IPS-11a (cell line): ENCODE measurements at regions not wholly inside any gene's neighbourhood (a gene's known extent, or its start where the extent isn't known, plus 50 kb on each side); places are given as distances from the start of the nearest gene placed in this dataset.
"Not testable (repeated sequence)": the region's sequence is repeated elsewhere in the genome, so short reads cannot be mapped to it uniquely, and the experiment has no call there.

Experiments used
- H3K4me3 ChIP-seq: one replicate; pipeline ENCODE4 v1.5.1; 2013; ENCODE audit warnings: low read depth, low read length, control low read depth

GRCh38 chr1:238326479-238326878 lies 435.8 kb upstream of the ZP4 start:
- not testable (repeated sequence) for H3K4me3 ChIP-seq

GRCh38 chr1:238324211-238324864 lies 433.6 kb upstream of the ZP4 start:
- no peak overlapping the region for H3K4me3 ChIP-seq

GRCh38 chr1:238323490-238323889 lies 432.8 kb upstream of the ZP4 start:
- no peak overlapping the region for H3K4me3 ChIP-seq

- no peak overlapping the region for H3K4me3 ChIP-seq
Measured at GRCh38 chr1:238319957-238320356, 429.2 kb upstream of the ZP4 start.

- H3K4me3 ChIP-seq: no peak overlapping the region
Measured at GRCh38 chr1:238318294-238319110, 427.8 kb upstream of the ZP4 start.

DNA sequence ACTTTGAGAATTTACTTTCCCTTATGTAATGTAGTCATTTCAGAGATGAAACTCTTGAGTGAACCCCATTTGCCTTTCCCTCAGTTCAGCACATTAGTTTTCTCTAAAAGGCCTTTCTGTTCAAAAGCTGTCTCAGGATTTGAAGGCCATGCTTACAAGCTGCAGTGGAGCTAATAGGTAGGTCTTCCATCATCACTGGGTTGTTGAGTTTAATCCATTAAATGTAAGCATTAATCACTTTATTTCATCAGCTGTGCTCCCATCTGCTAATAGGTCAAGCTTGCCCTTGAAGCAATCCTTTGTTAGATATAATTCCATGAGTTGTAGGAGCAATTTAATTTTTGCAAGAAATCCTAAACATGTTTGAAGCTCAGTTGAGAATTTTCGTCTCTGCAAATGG lies 422.2 kb upstream of the ZP4 start:
- no peak overlapping the region for H3K4me3 ChIP-seq

DNA sequence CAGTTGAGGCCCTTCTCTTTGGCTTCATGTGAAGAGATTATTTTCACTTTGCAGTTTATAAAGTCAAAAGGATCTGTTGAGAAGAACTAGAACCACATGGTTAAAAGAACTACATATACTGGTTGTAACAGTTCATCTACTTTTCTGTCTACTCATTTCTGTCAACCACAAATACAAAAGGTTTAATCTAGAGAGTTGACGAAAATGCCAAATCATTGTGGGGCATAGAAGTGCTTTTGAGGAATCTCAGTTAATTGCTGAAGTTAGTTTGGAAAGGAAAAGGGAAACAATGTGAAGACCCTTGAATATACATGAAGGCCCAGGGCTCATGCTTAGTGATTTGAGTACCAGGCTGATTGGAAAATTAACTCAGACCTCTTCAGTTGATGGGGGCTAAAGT lies 415.7 kb upstream of the ZP4 start:
- no peak overlapping the region for H3K4me3 ChIP-seq

GRCh38 chr1:238302646-238303045 lies 411.9 kb upstream of the ZP4 start:
- H3K4me3 ChIP-seq: no peak overlapping the region

- no peak overlapping the region for H3K4me3 ChIP-seq
Measured at GRCh38 chr1:238296371-238296770, 405.6 kb upstream of the ZP4 start.

DNA sequence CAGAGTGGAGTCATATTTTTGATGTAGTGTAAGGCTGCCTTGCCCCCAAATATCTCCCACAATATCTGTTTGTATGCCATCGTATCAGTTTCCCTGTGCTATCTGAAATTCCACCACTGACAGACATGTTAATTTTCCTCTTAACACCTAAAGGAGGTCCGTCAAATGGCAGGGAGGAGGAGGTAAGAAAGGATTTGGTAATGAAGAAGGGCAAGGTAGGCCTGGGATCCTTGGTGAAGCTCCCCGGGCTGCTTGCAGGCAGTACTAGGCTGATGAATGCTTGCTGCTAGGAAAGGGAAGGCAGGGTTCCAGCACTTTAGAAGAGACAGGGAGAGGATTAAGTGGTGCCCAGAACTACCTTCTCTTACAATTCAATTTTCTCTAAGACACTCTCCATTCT lies 402.4 kb upstream of the ZP4 start:
- no peak overlapping the region for H3K4me3 ChIP-seq

GRCh38 chr1:238281418-238281817 lies 390.7 kb upstream of the ZP4 start:
- H3K4me3 ChIP-seq: no peak overlapping the region

DNA sequence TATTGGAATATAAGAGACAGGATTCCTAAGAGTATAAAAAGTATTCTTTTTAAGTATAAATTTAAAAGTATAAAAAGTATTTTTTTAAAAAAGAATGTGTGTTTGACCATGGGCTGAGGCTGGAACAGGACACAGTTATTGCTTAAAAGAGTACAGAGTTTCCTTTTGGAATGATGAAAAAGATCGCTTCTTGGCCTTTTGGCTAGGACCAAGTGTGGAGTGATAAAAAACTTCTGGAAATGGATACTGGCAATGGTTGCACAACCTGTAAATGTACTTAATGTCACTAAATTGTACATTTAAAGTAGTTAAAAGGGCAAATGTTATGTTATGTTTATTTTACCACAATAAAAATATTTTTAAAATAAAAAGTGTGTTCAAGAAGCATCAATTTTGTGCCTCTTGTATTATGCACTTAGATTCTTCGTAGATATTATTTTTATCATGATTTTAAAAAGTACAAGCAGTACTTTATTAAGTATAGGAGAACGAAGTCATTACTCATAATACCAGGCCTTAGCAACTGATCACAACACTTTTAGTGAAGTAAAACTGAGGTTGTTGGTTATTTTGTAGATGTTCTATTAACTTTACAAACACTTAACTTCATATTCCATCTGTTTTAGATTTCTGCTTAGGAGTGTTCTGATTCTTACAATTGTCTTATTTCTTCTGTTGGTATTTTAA lies 389.1 kb upstream of the ZP4 start:
- H3K4me3 ChIP-seq: no peak overlapping the region

GRCh38 chr1:238272145-238272544 lies 381.4 kb upstream of the ZP4 start:
- no peak overlapping the region for H3K4me3 ChIP-seq

DNA sequence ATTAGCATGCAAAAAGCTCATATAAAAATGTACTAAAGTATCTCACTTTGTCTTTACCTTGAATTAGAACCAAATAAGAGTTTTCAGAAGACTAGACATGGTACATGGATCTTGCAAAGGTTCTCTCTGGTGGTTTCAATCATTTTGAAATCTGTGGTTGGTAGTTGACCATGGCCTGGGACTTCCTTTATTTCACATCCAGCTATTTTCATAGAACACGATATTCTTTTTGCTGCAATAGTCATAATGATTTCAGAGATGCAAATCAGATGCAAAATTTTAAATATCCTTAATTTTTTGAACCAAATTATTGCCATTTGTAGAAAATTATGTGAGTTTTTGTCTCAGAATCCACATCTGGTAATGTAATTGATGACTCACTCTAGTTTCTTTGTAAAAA lies 375.1 kb upstream of the ZP4 start:
- H3K4me3 ChIP-seq: no peak overlapping the region

DNA sequence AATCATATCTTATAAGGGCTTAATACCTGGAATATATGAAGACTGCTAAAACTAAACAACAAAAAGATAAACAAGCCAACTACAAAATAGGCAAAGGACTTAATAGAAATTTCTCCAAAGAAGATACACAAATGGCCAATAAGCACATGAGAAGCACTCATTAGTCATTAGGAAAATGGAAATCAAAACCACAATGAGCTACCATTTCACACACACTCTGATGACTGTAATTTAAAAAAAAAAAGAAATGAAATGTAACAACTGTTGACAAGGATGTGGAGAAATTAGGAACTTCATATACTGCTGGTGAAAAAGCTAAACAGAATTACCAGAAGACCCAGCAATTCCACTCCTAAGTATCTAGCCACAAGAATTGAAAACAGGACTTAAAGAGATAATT lies 374.2 kb upstream of the ZP4 start:
- H3K4me3 ChIP-seq: no peak overlapping the region

DNA sequence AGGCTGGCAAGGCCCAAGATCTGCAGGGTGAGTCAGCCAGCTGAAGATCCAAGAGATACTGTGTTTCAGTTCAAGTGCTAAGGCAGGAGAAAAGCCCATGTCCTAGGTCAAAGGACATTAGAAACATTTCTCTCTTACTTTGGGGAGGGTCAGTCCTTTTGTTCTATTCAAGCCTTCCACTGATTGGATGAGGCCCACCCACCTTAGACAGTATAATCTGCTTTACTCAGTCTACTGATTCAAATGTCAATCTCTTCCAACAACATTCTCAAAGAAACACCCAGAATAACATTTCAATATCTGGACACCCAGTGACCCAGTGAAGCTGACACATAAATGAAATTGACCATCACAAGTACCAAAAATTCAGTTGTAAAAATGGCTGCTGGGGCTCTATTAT lies 367.8 kb upstream of the ZP4 start:
- H3K4me3 ChIP-seq: no peak overlapping the region

- no peak overlapping the region for H3K4me3 ChIP-seq
Measured at GRCh38 chr1:238257018-238257621, 366.4 kb upstream of the ZP4 start.

- H3K4me3 ChIP-seq: no peak overlapping the region
Measured at GRCh38 chr1:238254935-238255334, 364.2 kb upstream of the ZP4 start.

DNA sequence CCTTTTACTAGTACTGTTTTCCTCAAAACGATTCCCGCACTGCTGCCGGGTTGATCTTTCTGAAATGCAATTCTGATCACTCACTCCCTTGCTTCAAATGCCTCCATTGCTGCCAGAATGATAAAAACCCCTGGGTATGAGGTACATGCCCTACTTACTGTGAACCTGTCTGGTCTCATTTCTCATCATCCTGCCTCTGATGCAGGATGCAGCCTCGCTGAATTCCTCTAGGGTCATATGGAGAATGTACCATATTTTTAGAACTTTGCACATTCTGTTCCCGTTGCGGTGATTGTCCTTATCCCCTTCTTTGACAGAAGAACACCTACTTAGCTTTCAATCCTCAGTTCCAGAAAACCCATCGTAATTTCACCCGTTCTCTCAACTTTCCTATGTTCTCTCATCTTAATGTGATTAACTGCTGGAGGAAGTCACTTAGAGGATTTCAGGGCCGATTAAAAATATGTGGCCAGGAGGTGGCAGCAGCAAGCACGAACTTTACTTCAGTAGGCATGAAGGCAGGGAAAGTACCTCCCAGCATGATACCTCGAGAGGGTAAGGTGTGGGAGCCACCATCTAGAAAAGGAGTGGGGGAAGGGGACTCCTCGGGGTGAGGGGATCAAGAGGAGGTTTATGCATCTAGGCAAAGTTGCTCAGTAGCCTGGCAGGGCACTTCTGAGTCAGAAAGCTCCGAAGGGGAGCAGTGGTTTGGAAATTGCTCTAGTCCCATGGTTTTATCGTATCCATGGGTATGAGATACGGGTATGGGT lies 361.5 kb upstream of the ZP4 start:
- H3K4me3 ChIP-seq: no peak overlapping the region

GRCh38 chr1:238248356-238248755 lies 357.6 kb upstream of the ZP4 start:
- H3K4me3 ChIP-seq: no peak overlapping the region

DNA sequence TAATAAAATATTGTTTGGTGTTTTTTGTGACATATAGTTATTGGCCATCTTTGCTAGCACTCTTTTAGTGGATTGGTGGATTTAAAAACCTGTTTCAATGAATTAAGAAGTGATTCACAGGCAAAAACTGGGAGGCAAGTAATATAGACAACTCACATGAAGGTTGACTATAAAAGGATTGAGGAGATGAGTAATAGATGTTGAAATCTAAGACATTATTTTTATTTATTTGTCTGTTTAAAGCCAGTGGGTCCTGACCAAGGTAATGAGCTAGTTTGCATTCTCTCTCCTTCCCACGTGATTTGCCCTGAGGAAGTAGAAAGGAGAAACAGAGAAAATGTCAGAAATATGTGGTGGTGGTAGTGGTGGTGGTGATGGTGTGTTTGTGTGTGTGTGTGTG lies 351.5 kb upstream of the ZP4 start:
- H3K4me3 ChIP-seq: no peak overlapping the region
